Endothelial cell of umbilical vein (primary cell): ENCODE measurements at regions not wholly inside any gene's neighbourhood (a gene's known extent, or its start where the extent isn't known, plus 50 kb on each side); places are given as distances from the start of the nearest gene placed in this dataset.

Experiments used
- BruUV-seq: library from RNA; stranded (reverse); fragments of 400-500 nt; replicated peaks from 2 replicates; lab custom pipeline; 2021; lab: Mats Ljungman, UMichigan
- CTCF ChIA-PET: fragments of 300-600, 350-600 bp; sonication (Branson Sonifier 250); formaldehyde crosslinking; loops from one replicate; lab custom pipeline; 2021; ENCODE audit warnings: antibody characterized with exemption, inconsistent platforms; lab: Charles Lee
- POLR2A ChIA-PET: fragments of 300-600, 350-600 bp; sonication (Branson Sonifier 250); formaldehyde crosslinking; loops from one replicate; lab custom pipeline; 2021; ENCODE audit warnings: antibody characterized with exemption, inconsistent platforms; lab: Charles Lee
- DNase-seq: peaks from one replicate; pipeline ENCODE4 v3.0.0-alpha.2; 2011; ENCODE audit warnings: low read depth, low spot score
- FAIRE-seq: peaks from 2 replicates; lab custom pipeline; 2011; peaks lifted over from hg19 to GRCh38; lab: Jason Lieb, UNC
- H2AFZ ChIP-seq: 2 replicates; pipeline ENCODE4 v1.6.0; 2012; ENCODE audit warnings: low read depth, low read length, control low read depth, inconsistent platforms
- H3K27ac ChIP-seq: 2 replicates; pipeline ENCODE4 v1.5.1; 2011; ENCODE audit warnings: low read depth, mild to moderate bottlenecking, control low read depth, low read length, moderate library complexity; ENCODE audit not compliant: insufficient read depth
- H3K27me3 ChIP-seq, 2 experiments: 2 replicates each; pipeline versions ENCODE4 v1.6.0 to v1.6.1; 2011; ENCODE audit warnings: low read length in 2 of 2, mixed read lengths in 1 of 2; ENCODE audit not compliant: control insufficient read depth in 2 of 2, insufficient read depth in 2 of 2
- H3K36me3 ChIP-seq, 2 experiments: 2 replicates in 1 of 2; 3 replicates in 1 of 2; pipeline ENCODE4 v1.5.1; 2011; ENCODE audit warnings: low read length in 2 of 2, mild to moderate bottlenecking in 1 of 2, moderate library complexity in 1 of 2; ENCODE audit not compliant: control insufficient read depth in 2 of 2, insufficient read depth in 2 of 2; ENCODE audit errors: extremely low read depth in 1 of 2
- H3K4me1 ChIP-seq: 3 replicates; pipeline ENCODE4 v1.5.1; 2011; ENCODE audit warnings: mild to moderate bottlenecking, low read length; ENCODE audit not compliant: control insufficient read depth, insufficient read depth; ENCODE audit errors: extremely low read depth
- H3K4me2 ChIP-seq: 2 replicates; pipeline ENCODE4 v1.6.1; 2011; ENCODE audit warnings: low read length, control low read depth, mixed read lengths; ENCODE audit not compliant: insufficient read depth
- H3K4me3 ChIP-seq, 3 experiments: fragments of 200-600 bp in 1 of 3; sonication (generic), shearing (Covaris generic) in 1 of 3; replicated peaks in 1 of 3; 2 replicates each; pipeline ENCODE4 v1.5.1; 2011 to 2016; ENCODE audit warnings: control low read depth in 3 of 3, low read length in 3 of 3, mild to moderate bottlenecking in 2 of 3, inconsistent platforms in 1 of 3, low read depth in 1 of 3, moderate library complexity in 1 of 3; ENCODE audit not compliant: insufficient read depth in 1 of 3
- H3K79me2 ChIP-seq: 2 replicates; pipeline ENCODE4 v1.6.0; 2012; ENCODE audit warnings: low read length, inconsistent platforms; ENCODE audit not compliant: control insufficient read depth, insufficient read depth
- H3K9ac ChIP-seq: replicated peaks from 2 replicates; pipeline ENCODE3; 2011; ENCODE audit warnings: low read length, control low read depth; ENCODE audit not compliant: insufficient read depth; ENCODE audit errors: extremely low read depth
- H3K9me1 ChIP-seq: replicated peaks from 3 replicates; pipeline ENCODE4 v1.6.0; 2011; ENCODE audit warnings: mild to moderate bottlenecking, low read length; ENCODE audit not compliant: control insufficient read depth, insufficient read depth; ENCODE audit errors: extremely low read depth
- H3K9me3 ChIP-seq: replicated peaks from 2 replicates; pipeline ENCODE4 v1.5.1; 2012; ENCODE audit warnings: low read length, inconsistent platforms; ENCODE audit not compliant: control insufficient read depth, insufficient read depth
- H4K20me1 ChIP-seq: replicated peaks from 2 replicates; pipeline ENCODE3; 2011; ENCODE audit warnings: mild to moderate bottlenecking, low read length; ENCODE audit not compliant: control insufficient read depth, insufficient read depth; ENCODE audit errors: extremely low read depth
- EZH2 ChIP-seq: IDR thresholded peaks from 2 replicates; pipeline ENCODE4 v1.6.1; 2012; ENCODE audit warnings: borderline replicate concordance, low read depth, mild to moderate bottlenecking, moderate library complexity, low read length, inconsistent platforms; ENCODE audit not compliant: severe bottlenecking
- FOS ChIP-seq: IDR thresholded peaks from 2 replicates; pipeline ENCODE4 v1.6.1; 2011; ENCODE audit warnings: mild to moderate bottlenecking, low read length, moderate library complexity, borderline replicate concordance; ENCODE audit not compliant: insufficient read depth
- GATA2 ChIP-seq: IDR thresholded peaks from 2 replicates; pipeline ENCODE4 v1.7.0; 2011; ENCODE audit warnings: low read depth, mild to moderate bottlenecking, moderate library complexity, mixed read lengths, low read length; ENCODE audit not compliant: insufficient read length, insufficient read depth
- JUN ChIP-seq: IDR thresholded peaks from 2 replicates; pipeline ENCODE4 v1.6.1; 2011; ENCODE audit warnings: borderline replicate concordance, low read depth; ENCODE audit not compliant: insufficient read length, insufficient read depth
- MYC ChIP-seq: IDR thresholded peaks from one replicate; pipeline ENCODE4 v1.6.1; 2011; ENCODE audit warnings: mild to moderate bottlenecking, low read depth, low read length
- POLR2A ChIP-seq: IDR thresholded peaks from 2 replicates; pipeline ENCODE4 v1.6.1; 2012; ENCODE audit warnings: low read depth, mild to moderate bottlenecking, control low read depth, low read length
- POLR2AphosphoS5 ChIP-seq: IDR thresholded peaks from 2 replicates; pipeline ENCODE4 v1.6.1; 2012; ENCODE audit warnings: low read depth, mild to moderate bottlenecking, control low read depth, low read length, moderate library complexity; ENCODE audit not compliant: insufficient read depth
- dilution Hi-C: fragments of 300-500 bp; cut with MboI; formaldehyde crosslinking; loops from one replicate; pipeline ENCODE4 v1.15.0; 2019; ENCODE audit warnings: low sequenced_read_pairs; ENCODE audit not compliant: extremely low pct_ligation_motif_present
- intact Hi-C: fragments of 100-400 bp; cut with micrococcal nuclease; formaldehyde crosslinking; loops from one replicate; pipeline ENCODE4 v1.10.0; 2022
- TF ChIP-seq, protein P1 (sequence below), 2 donors: IDR thresholded peaks; 1 replicate in 1 of 2; 2 replicates in 1 of 2; pipeline ENCODE4 v1.5.1; 2011; ENCODE audit warnings: low read length in 2 of 2, mild to moderate bottlenecking in 2 of 2, moderate library complexity in 2 of 2, control low read depth in 1 of 2, inconsistent platforms in 1 of 2, low read depth in 1 of 2; ENCODE audit not compliant: insufficient read depth in 1 of 2; ENCODE audit errors: extremely low read depth in 1 of 2
- TF ChIP-seq, protein P2 (sequence below): IDR thresholded peaks from 2 replicates; pipeline ENCODE4 v1.6.1; 2011; ENCODE audit not compliant: insufficient read depth, insufficient read length

DNA sequence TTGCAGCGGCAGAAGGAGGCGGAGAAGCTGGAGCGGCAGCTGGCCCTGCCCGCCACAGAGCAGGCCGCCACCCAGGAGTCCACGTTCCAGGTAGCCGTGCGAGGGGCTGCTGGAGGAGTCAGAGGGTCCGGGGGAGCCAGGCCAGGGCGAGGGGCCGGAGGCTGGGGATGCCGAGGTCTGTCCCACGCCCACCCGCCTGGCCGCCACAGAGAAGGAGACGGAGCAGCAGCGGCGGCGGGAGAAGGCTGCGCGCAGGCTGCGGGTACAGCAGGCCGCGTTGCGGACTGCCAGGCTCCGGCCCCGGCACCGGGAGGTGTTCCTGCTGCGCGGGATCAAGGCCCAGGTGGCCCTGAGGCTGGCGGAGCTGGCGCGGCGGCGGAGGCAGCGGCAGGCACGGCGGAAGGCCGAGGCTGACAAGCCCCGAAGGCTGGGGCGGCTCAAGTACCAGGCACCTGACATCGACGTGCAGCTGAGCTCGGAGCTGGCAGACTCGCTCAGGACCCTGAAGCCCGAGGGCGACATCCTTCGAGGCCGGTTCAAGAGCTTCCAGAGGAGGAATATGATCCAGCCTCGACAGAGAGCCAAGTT is 625.0 kb downstream of the MCTP2 start:
- no peaks in the 10 kb centered on the region for H3K9me3 ChIP-seq
- dilution Hi-C loops (no loop called here), intact Hi-C loops (no loop called here)
- no peak for DNase-seq
- no peaks in the 10 kb centered on the region for H4K20me1 ChIP-seq
- H3K27me3 ChIP-seq, result no peaks in the 10 kb centered on the region
- no peak overlapping the region for H3K9ac ChIP-seq
- H2AFZ ChIP-seq, result no peak overlapping the region
- no peak overlapping the region for H3K4me2 ChIP-seq
- no peak overlapping the region for H3K4me3 ChIP-seq
- ChIA-PET POLR2A (no interaction called here), CTCF (interaction anchor here (0.6 kb wide), 1 partner anchor 8 kb away, joined by 3 read pairs; no protein-coding TSS in a partner anchor)
- FAIRE-seq, result no peak
- no peaks in the 10 kb centered on the region for H3K36me3 ChIP-seq
- H3K79me2 ChIP-seq, result no peaks in the 10 kb centered on the region
- H3K27ac ChIP-seq, result no peak overlapping the region
- no peak for TF ChIP-seq GATA2
- TF ChIP-seq, protein P1, sequence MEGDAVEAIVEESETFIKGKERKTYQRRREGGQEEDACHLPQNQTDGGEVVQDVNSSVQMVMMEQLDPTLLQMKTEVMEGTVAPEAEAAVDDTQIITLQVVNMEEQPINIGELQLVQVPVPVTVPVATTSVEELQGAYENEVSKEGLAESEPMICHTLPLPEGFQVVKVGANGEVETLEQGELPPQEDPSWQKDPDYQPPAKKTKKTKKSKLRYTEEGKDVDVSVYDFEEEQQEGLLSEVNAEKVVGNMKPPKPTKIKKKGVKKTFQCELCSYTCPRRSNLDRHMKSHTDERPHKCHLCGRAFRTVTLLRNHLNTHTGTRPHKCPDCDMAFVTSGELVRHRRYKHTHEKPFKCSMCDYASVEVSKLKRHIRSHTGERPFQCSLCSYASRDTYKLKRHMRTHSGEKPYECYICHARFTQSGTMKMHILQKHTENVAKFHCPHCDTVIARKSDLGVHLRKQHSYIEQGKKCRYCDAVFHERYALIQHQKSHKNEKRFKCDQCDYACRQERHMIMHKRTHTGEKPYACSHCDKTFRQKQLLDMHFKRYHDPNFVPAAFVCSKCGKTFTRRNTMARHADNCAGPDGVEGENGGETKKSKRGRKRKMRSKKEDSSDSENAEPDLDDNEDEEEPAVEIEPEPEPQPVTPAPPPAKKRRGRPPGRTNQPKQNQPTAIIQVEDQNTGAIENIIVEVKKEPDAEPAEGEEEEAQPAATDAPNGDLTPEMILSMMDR (IDR thresholded peaks at IDR 0.05; ENCODE audit: extremely low read depth in 1 of 2, insufficient read depth in 1 of 2, low read depth in 1 of 2, low read length in 2 of 2), result no peak
- TF ChIP-seq, protein P2, sequence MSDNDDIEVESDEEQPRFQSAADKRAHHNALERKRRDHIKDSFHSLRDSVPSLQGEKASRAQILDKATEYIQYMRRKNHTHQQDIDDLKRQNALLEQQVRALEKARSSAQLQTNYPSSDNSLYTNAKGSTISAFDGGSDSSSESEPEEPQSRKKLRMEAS, result no peak
- BruUV-seq, result no TSS peak
- no peaks in the 10 kb centered on the region for H3K9me1 ChIP-seq
- H3K4me1 ChIP-seq, result peaks cover 2% of the 10 kb centered on the region

DNA sequence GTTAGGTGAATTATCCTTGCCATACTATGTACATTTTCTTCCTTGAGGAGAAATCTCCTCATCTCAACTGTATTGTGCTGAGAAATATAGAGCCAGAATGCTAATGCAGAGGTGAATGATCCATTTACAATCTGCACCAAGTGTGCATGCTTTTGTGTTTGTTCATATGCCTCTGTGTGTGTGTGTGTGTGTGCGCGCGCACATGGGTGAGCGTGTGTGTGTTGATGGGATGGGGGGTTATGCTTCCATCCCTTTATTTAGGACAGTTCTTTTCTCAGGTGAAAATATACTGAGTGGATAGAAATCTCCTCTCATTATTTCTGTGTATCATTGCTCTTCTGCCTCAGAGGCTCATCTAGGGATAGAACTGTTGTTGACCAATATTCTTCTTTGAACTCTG is 626.1 kb downstream of the MCTP2 start:
- FAIRE-seq (no peak), DNase-seq (no peak)
- Histone ChIP-seq H2AFZ (no peak overlapping the region), H3K27me3 (no peaks in the 10 kb centered on the region), H4K20me1 (no peaks in the 10 kb centered on the region), H3K4me3 (no peak overlapping the region), H3K9me3 (no peaks in the 10 kb centered on the region), H3K4me2 (no peak overlapping the region), H3K36me3 (no peaks in the 10 kb centered on the region), H3K79me2 (no peaks in the 10 kb centered on the region), H3K9ac (no peak overlapping the region), H3K4me1 (peaks cover 2% of the 10 kb centered on the region), H3K27ac (no peak overlapping the region), H3K9me1 (no peaks in the 10 kb centered on the region)
- intact Hi-C loops, result no loop called here
- ChIA-PET POLR2A (no interaction called here), CTCF (no interaction called here)
- dilution Hi-C loops, result no loop called here
- TF ChIP-seq MYC, result no peak
- no peak for TF ChIP-seq POLR2AphosphoS5
- TF ChIP-seq, protein P2, result no peak
- TF ChIP-seq POLR2A, result no peak
- TF ChIP-seq EZH2, result no peak
- TF ChIP-seq GATA2, result no peak
- TF ChIP-seq FOS, result no peak
- no peak for TF ChIP-seq JUN
- TF ChIP-seq, protein P1 (IDR thresholded peaks at IDR 0.05; ENCODE audit: extremely low read depth in 1 of 2, insufficient read depth in 1 of 2, low read depth in 1 of 2, low read length in 2 of 2), result no peak
- BruUV-seq, result no TSS peak
